HEK293 (cell line): ENCODE measurements at regions not wholly inside any gene's neighbourhood (a gene's known extent, or its start where the extent isn't known, plus 50 kb on each side); places are given as distances from the start of the nearest gene placed in this dataset.

Source experiments
- KLF10 ChIP-seq: fragments of 450-650 bp; IDR thresholded peaks from 2 replicates; pipeline ENCODE4 v1.5.1; 2018; ENCODE audit warnings: missing biosample characterization, mild to moderate bottlenecking, missing genetic modification characterization
- YY1 ChIP-seq: fragments of 450-650 bp; formaldehyde crosslinking; IDR thresholded peaks from 2 replicates; pipeline ENCODE4 v1.5.1; 2018; ENCODE audit warnings: missing biosample characterization, missing genetic modification characterization
- ZFP37 ChIP-seq: fragments of 450-650 bp; formaldehyde crosslinking; IDR thresholded peaks from 2 replicates; pipeline ENCODE4 v1.5.1; 2016; ENCODE audit warnings: missing biosample characterization, missing genetic modification characterization
- ZNF10 ChIP-seq: fragments of 450-650 bp; formaldehyde crosslinking; IDR thresholded peaks from 2 replicates; pipeline ENCODE4 v1.5.1; 2017; ENCODE audit warnings: missing biosample characterization, missing genetic modification characterization
- ZNF350 ChIP-seq: fragments of 450-650 bp; formaldehyde crosslinking; IDR thresholded peaks from 2 replicates; pipeline ENCODE4 v1.5.0; 2017; ENCODE audit warnings: missing biosample characterization, mild to moderate bottlenecking, missing genetic modification characterization
- ZNF501 ChIP-seq: fragments of 450-650 bp; formaldehyde crosslinking; IDR thresholded peaks from 2 replicates; pipeline ENCODE4 v1.5.1; 2016; ENCODE audit warnings: missing biosample characterization, missing genetic modification characterization
- ZNF837 ChIP-seq: fragments of 450-650 bp; formaldehyde crosslinking; IDR thresholded peaks from 2 replicates; pipeline ENCODE4 v1.5.1; 2016; ENCODE audit warnings: missing biosample characterization, missing genetic modification characterization
- TF ChIP-seq, protein P1 (sequence below): fragments of 450-650 bp; formaldehyde crosslinking; IDR thresholded peaks from 2 replicates; pipeline ENCODE4 v1.5.1; 2016; ENCODE audit warnings: missing biosample characterization, missing genetic modification characterization
- TF ChIP-seq, protein P2 (sequence below): fragments of 450-650 bp; formaldehyde crosslinking; IDR thresholded peaks from 2 replicates; pipeline ENCODE4 v1.5.1; 2016; ENCODE audit warnings: missing biosample characterization, missing genetic modification characterization
- TF ChIP-seq, protein P3 (sequence below): fragments of 450-650 bp; formaldehyde crosslinking; IDR thresholded peaks from 2 replicates; pipeline ENCODE4 v1.5.1; 2016; ENCODE audit warnings: missing biosample characterization, missing genetic modification characterization
- TF ChIP-seq, protein P4 (sequence below): sonication (generic); formaldehyde crosslinking; IDR thresholded peaks from 2 replicates; pipeline ENCODE4 v1.8.1; 2022; ENCODE audit warnings: mild to moderate bottlenecking, moderate library complexity, missing genetic modification reagents

DNA sequence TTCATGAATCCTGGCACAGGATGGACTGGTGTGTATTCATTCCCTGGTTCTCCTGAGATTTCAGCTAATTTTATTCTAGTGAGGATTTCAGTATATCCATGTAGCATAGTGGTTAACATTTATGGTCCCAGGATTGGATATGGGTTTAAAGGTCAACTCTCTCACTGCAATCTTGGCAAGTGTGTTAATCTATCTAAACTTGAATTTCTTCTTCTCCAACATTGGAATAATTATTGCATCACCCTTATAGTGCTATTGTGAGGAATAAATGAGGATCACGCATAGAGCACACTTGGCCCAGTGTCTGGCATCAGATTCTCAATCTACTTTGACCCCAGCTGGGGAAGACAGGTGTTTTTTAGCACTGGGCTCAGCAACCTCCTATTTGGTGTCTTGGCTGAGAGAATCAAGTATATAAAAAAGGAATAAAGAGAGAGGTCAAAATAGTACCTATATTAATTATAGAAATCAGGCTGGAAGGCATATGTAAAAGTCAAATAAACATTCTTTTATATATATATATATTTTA is 531.2 kb upstream of the ATP2B1 start:
- TF ChIP-seq, protein P1, sequence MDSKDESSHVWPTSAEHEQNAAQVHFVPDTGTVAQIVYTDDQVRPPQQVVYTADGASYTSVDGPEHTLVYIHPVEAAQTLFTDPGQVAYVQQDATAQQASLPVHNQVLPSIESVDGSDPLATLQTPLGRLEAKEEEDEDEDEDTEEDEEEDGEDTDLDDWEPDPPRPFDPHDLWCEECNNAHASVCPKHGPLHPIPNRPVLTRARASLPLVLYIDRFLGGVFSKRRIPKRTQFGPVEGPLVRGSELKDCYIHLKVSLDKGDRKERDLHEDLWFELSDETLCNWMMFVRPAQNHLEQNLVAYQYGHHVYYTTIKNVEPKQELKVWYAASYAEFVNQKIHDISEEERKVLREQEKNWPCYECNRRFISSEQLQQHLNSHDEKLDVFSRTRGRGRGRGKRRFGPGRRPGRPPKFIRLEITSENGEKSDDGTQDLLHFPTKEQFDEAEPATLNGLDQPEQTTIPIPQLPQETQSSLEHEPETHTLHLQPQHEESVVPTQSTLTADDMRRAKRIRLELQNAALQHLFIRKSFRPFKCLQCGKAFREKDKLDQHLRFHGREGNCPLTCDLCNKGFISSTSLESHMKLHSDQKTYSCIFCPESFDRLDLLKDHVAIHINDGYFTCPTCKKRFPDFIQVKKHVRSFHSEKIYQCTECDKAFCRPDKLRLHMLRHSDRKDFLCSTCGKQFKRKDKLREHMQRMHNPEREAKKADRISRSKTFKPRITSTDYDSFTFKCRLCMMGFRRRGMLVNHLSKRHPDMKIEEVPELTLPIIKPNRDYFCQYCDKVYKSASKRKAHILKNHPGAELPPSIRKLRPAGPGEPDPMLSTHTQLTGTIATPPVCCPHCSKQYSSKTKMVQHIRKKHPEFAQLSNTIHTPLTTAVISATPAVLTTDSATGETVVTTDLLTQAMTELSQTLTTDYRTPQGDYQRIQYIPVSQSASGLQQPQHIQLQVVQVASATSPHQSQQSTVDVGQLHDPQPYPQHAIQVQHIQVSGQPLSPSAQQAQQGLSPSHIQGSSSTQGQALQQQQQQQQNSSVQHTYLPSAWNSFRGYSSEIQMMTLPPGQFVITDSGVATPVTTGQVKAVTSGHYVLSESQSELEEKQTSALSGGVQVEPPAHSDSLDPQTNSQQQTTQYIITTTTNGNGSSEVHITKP, result no peak
- TF ChIP-seq ZNF501 (tag by site-specific recombination) (no peak), ZFP37 (no peak), ZNF837 (no peak), YY1 (tag by site-specific recombination) (no peak), ZNF10 (tag by site-specific recombination) (no peak), ZNF350 (no peak), KLF10 (tag by site-specific recombination) (no peak)
- TF ChIP-seq, protein P2, sequence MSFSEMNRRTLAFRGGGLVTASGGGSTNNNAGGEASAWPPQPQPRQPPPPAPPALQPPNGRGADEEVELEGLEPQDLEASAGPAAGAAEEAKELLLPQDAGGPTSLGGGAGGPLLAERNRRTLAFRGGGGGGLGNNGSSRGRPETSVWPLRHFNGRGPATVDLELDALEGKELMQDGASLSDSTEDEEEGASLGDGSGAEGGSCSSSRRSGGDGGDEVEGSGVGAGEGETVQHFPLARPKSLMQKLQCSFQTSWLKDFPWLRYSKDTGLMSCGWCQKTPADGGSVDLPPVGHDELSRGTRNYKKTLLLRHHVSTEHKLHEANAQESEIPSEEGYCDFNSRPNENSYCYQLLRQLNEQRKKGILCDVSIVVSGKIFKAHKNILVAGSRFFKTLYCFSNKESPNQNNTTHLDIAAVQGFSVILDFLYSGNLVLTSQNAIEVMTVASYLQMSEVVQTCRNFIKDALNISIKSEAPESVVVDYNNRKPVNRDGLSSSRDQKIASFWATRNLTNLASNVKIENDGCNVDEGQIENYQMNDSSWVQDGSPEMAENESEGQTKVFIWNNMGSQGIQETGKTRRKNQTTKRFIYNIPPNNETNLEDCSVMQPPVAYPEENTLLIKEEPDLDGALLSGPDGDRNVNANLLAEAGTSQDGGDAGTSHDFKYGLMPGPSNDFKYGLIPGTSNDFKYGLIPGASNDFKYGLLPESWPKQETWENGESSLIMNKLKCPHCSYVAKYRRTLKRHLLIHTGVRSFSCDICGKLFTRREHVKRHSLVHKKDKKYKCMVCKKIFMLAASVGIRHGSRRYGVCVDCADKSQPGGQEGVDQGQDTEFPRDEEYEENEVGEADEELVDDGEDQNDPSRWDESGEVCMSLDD (tag by site-specific recombination), result no peak
- TF ChIP-seq, protein P3, sequence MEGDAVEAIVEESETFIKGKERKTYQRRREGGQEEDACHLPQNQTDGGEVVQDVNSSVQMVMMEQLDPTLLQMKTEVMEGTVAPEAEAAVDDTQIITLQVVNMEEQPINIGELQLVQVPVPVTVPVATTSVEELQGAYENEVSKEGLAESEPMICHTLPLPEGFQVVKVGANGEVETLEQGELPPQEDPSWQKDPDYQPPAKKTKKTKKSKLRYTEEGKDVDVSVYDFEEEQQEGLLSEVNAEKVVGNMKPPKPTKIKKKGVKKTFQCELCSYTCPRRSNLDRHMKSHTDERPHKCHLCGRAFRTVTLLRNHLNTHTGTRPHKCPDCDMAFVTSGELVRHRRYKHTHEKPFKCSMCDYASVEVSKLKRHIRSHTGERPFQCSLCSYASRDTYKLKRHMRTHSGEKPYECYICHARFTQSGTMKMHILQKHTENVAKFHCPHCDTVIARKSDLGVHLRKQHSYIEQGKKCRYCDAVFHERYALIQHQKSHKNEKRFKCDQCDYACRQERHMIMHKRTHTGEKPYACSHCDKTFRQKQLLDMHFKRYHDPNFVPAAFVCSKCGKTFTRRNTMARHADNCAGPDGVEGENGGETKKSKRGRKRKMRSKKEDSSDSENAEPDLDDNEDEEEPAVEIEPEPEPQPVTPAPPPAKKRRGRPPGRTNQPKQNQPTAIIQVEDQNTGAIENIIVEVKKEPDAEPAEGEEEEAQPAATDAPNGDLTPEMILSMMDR (tag by site-specific recombination), result no peak
- TF ChIP-seq, protein P4, sequence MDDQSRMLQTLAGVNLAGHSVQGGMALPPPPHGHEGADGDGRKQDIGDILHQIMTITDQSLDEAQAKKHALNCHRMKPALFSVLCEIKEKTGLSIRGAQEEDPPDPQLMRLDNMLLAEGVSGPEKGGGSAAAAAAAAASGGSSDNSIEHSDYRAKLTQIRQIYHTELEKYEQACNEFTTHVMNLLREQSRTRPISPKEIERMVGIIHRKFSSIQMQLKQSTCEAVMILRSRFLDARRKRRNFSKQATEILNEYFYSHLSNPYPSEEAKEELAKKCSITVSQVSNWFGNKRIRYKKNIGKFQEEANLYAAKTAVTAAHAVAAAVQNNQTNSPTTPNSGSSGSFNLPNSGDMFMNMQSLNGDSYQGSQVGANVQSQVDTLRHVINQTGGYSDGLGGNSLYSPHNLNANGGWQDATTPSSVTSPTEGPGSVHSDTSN, result no peak
